GM18519 (cell line): ENCODE measurements at regions not wholly inside any gene's neighbourhood (a gene's known extent, or its start where the extent isn't known, plus 50 kb on each side); places are given as distances from the start of the nearest gene placed in this dataset.

Source experiments
- ATAC-seq: cut with Tn5 transposase; IDR thresholded peaks from one replicate; pipeline ENCODE4 v1.9.1; 2021; ENCODE audit warnings: mild to moderate bottlenecking, moderate library complexity; ENCODE audit not compliant: unreplicated experiment, low FRiP score

- ATAC-seq: no peak
Measured at GRCh38 chr1:191546803-191547202, 611.5 kb upstream of the RGS18 start.

- ATAC-seq: no peak
Measured at GRCh38 chr1:191551019-191551418, 607.2 kb upstream of the RGS18 start.

GRCh38 chr1:191558379-191558778 is 599.9 kb upstream of the RGS18 start:
- ATAC-seq: no peak

GRCh38 chr1:191561276-191561675 is 597.0 kb upstream of the RGS18 start:
- ATAC-seq: no peak

- no peak for ATAC-seq
Measured at GRCh38 chr1:191564275-191564674, 594.0 kb upstream of the RGS18 start.

GRCh38 chr1:191572479-191572878 is 585.8 kb upstream of the RGS18 start:
- no peak for ATAC-seq

GRCh38 chr1:191575180-191575579 is 583.1 kb upstream of the RGS18 start:
- no peak for ATAC-seq

GRCh38 chr1:191575746-191576145 is 582.5 kb upstream of the RGS18 start:
- no peak for ATAC-seq

GRCh38 chr1:191577213-191577612 is 581.0 kb upstream of the RGS18 start:
- ATAC-seq: no peak

GRCh38 chr1:191578281-191578680 is 580.0 kb upstream of the RGS18 start:
- ATAC-seq: no peak

GRCh38 chr1:191579019-191579418 is 579.2 kb upstream of the RGS18 start:
- ATAC-seq: no peak

GRCh38 chr1:191582169-191582568 is 576.1 kb upstream of the RGS18 start:
- ATAC-seq: peak; percentile 84

- ATAC-seq: no peak
Measured at GRCh38 chr1:191585095-191585494, 573.2 kb upstream of the RGS18 start.

GRCh38 chr1:191588905-191589304 is 569.4 kb upstream of the RGS18 start:
- ATAC-seq: no peak

GRCh38 chr1:191589536-191589935 is 568.7 kb upstream of the RGS18 start:
- no peak for ATAC-seq

- ATAC-seq: no peak
Measured at GRCh38 chr1:191590578-191590977, 567.7 kb upstream of the RGS18 start.

GRCh38 chr1:191592039-191592438 is 566.2 kb upstream of the RGS18 start:
- no peak for ATAC-seq

- no peak for ATAC-seq
Measured at GRCh38 chr1:191592907-191593306, 565.4 kb upstream of the RGS18 start.

- no peak for ATAC-seq
Measured at GRCh38 chr1:191595170-191595569, 563.1 kb upstream of the RGS18 start.

- ATAC-seq: no peak
Measured at GRCh38 chr1:191608367-191608766, 549.9 kb upstream of the RGS18 start.

GRCh38 chr1:191609305-191609704 is 549.0 kb upstream of the RGS18 start:
- no peak for ATAC-seq

GRCh38 chr1:191615101-191615821 is 543.0 kb upstream of the RGS18 start:
- no peak for ATAC-seq

- ATAC-seq: no peak
Measured at GRCh38 chr1:191618181-191618580, 540.1 kb upstream of the RGS18 start.
